WTC11 (cell line): ENCODE measurements at regions not wholly inside any gene's neighbourhood (a gene's known extent, or its start where the extent isn't known, plus 50 kb on each side); places are given as distances from the start of the nearest gene placed in this dataset.

ENCODE experiments used
- CTCF ChIP-seq: fragments of 200-600 bp; IDR thresholded peaks from 2 replicates; pipeline ENCODE4 v1.8.0; 2022; ENCODE audit warnings: antibody characterized with exemption
- MAX ChIP-seq: sonication (generic); formaldehyde crosslinking; IDR thresholded peaks from 2 replicates; pipeline ENCODE4 v1.8.0; 2022; ENCODE audit warnings: mild to moderate bottlenecking, missing genetic modification reagents

GRCh38 chr11:109847621-109848020 is 245.6 kb upstream of the ZC3H12C start:
- TF ChIP-seq MAX (CRISPR knock-in tag): no peak
- no peak for TF ChIP-seq CTCF
